Muscle of leg (tissue), 3 donors: ENCODE measurements at regions not wholly inside any gene's neighbourhood (a gene's known extent, or its start where the extent isn't known, plus 50 kb on each side); places are given as distances from the start of the nearest gene placed in this dataset.
A peak's percentile ranks its signal among the peaks of the same experiment; 100 is the strongest.

ENCODE experiments used
- DNase-seq: peaks from one replicate; pipeline ENCODE4 v3.0.0; 2013
- H3K27ac ChIP-seq: one replicate; pipeline ENCODE4 v1.5.1; 2013; ENCODE audit warnings: mild to moderate bottlenecking, low read length, control low read depth
- H3K27me3 ChIP-seq: one replicate; pipeline ENCODE4 v1.6.1; 2013; ENCODE audit warnings: low read length; ENCODE audit not compliant: control insufficient read depth, insufficient read depth
- H3K36me3 ChIP-seq: one replicate; pipeline ENCODE4 v1.6.1; 2013; ENCODE audit warnings: low read length; ENCODE audit not compliant: control insufficient read depth, insufficient read depth
- H3K4me1 ChIP-seq: one replicate; pipeline ENCODE4 v1.6.1; 2013; ENCODE audit warnings: low read length; ENCODE audit not compliant: control insufficient read depth, insufficient read depth
- H3K4me3 ChIP-seq: one replicate; pipeline ENCODE4 v1.5.1; 2013; ENCODE audit warnings: low read length, control low read depth
- H3K9me3 ChIP-seq: replicated peaks from 2 replicates; pipeline ENCODE4 v1.6.1; 2013; ENCODE audit warnings: low read depth, low read length; ENCODE audit not compliant: control insufficient read depth
- WGBS: methylation state at CpG from one replicate; pipeline ENCODE4 v1.1.5; 2013; ENCODE audit warnings: missing lambda C conversion rate; ENCODE audit not compliant: insufficient coverage; 5-methylcytosine and 5-hydroxymethylcytosine counted together

DNA sequence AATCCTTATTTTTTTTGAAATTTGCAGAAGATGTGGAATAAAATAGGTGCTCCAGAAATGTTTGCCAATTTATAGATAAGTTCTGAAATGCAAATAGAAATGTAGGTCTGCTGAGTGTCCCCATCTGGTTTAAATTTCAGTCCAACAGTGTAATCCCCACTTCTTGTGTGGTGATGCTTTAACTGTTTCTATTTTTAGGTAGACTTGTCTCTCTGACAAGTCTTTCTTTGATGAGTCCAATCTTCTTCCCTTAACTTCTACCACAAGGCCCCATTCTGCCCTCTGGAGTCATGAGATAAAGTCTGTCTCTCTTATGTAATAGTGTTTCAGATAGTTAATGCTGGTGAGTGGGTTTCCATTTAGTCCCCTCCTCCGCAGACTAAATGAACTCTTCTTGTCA lies 390.4 kb downstream of the RFC3 start:
- H3K9me3 ChIP-seq, result no peaks in the 10 kb centered on the region
- H3K4me1 ChIP-seq, result peaks cover 2% of the 10 kb centered on the region
- H3K27ac ChIP-seq, result no peak overlapping the region
- no peaks in the 10 kb centered on the region for H3K36me3 ChIP-seq
- no peak overlapping the region for H3K4me3 ChIP-seq
- DNase-seq, result peak; percentile 38
- WGBS, result no CpG with 5 or more reads among the region's 1 CpG
- no peaks in the 10 kb centered on the region for H3K27me3 ChIP-seq

DNA sequence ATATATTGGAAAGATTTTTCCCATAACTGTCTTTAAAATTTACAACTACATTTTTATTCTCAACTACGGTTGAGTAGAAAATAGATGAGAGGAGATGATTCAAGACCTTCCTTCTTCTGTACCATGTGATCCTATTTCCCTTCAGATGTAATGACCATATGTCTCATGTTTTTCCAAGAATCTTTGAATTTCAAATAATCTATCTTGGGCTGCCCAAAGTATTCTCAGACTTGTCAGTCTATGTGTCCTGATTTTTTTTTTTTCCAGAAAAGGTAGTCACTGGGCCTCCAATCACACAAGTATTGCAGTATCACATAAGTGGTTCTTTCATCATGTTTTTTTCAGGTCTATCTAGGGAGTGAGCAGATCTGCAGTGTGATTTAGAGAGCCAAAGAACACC lies 392.4 kb downstream of the RFC3 start:
- no CpG with 5 or more reads among the region's 1 CpG for WGBS
- no peaks in the 10 kb centered on the region for H3K9me3 ChIP-seq
- no peak for DNase-seq
- no peak overlapping the region for H3K4me3 ChIP-seq
- no peaks in the 10 kb centered on the region for H3K36me3 ChIP-seq
- no peaks in the 10 kb centered on the region for H3K27me3 ChIP-seq
- peaks cover 2% of the 10 kb centered on the region for H3K4me1 ChIP-seq
- no peak overlapping the region for H3K27ac ChIP-seq

DNA sequence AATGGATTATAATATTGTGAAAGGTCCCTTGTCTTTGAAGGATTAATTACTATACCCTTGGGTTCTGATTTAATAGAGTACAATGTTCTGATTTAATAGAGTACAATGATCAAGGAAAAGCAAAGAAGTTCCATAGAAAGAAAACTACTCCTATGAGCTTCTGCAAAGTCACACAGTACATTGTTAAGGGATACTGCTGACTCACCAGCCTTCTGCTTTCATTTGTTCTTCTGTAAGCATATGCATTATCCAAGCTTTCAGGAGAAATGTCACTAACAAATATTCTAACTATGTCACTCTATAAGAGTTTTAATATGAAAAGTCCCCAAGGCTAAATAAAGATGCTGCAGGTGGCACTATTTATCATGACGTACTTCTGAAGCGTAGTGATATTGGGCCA lies 396.7 kb downstream of the RFC3 start:
- no peak for DNase-seq
- H3K27me3 ChIP-seq, result no peaks in the 10 kb centered on the region
- WGBS, result 75% methylated on average over 2 of the region's 2 CpGs

DNA sequence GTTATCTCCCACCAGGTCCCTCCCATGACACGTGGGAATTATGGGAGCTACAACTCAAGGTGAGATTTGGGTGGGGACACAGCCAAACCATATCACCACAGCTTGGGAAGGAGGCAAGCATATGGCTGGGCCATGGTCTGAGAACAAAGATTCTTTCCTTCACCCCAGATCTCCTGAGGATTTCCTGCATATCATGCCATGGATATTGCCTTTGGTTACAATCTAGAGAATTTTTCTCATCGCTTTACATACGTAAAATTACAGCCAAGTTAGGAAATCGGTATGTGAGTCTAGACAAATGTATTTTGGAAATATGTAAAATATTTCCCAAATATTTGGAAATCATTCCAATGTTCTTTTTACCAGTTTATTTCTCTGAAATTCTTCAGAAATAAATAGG lies 398.3 kb downstream of the RFC3 start:
- Histone ChIP-seq H3K27ac (no peak overlapping the region), H3K4me3 (no peak overlapping the region), H3K27me3 (no peaks in the 10 kb centered on the region), H3K36me3 (no peaks in the 10 kb centered on the region), H3K4me1 (no peaks in the 10 kb centered on the region), H3K9me3 (no peaks in the 10 kb centered on the region)
- no CpG with 5 or more reads among the region's 4 CpGs for whole genome bisulfite sequencing
- peak; percentile 5 for DNase-seq

More for the DNA sequence above, 396.7 kb downstream of the RFC3 start:
- no peaks in the 10 kb centered on the region for H3K36me3 ChIP-seq
- H3K27ac ChIP-seq, result no peak overlapping the region
- no peak overlapping the region for H3K4me3 ChIP-seq
- no peaks in the 10 kb centered on the region for H3K9me3 ChIP-seq
- no peaks in the 10 kb centered on the region for H3K4me1 ChIP-seq

DNA sequence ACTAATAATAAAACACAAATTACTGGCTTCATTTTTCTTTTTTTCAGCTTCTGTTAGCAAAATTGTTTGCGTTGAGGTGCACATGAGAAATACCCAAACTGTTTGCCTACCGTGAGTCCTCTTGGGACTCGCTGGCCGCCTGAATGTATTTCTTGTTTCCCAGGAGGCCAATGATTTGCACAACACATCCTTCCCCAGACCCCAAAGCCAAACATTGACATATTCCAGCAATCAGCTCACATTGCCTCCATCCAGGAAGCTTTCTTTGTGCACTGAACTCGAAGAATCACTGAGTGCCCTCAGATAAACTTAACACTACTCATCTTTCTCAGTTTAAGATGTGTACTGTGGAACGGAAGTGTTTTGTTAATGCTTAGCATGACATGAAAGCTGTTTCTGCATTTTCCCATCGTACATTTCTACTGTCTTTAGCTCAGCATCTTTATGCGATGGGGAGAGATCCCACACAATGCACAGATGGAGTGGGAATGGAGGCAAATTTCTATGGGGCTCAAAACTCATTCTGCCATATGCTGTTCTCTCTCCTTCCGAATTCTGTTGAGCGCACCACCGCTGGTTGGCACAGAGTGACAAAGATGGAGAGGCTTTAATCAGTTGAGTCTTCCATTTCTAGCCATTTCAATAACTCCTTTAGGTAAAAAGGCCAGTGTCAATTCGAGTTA lies 399.5 kb downstream of the RFC3 start:
- Histone ChIP-seq H3K27ac (no peak overlapping the region), H3K27me3 (no peaks in the 10 kb centered on the region), H3K4me1 (no peaks in the 10 kb centered on the region), H3K9me3 (no peaks in the 10 kb centered on the region), H3K36me3 (no peaks in the 10 kb centered on the region), H3K4me3 (no peak overlapping the region)
- no peak for DNase-seq
- 77% methylated on average over 4 of the region's 12 CpGs for WGBS

DNA sequence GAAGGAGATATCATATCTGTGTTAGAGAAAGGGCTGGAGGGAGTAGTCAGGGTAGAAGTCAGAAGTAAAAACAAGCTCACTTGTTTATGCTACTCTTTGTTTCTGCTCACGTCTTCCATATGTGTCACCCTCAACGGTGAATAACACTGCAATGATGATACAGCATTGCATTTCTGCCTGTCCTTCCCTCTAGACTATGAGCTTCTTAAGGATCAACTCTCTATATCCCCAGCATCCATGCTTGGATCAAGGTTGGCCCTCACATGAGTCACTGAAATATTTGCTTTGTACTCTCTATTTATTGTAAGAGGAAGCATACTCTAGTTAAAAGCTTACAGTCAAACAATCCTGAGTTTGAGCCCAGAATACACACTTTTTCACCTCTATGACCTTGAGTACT lies 406.0 kb downstream of the RFC3 start:
- Histone ChIP-seq H3K27me3 (no peaks in the 10 kb centered on the region), H3K9me3 (no peaks in the 10 kb centered on the region), H3K36me3 (no peaks in the 10 kb centered on the region), H3K27ac (no peak overlapping the region), H3K4me1 (no peaks in the 10 kb centered on the region), H3K4me3 (no peak overlapping the region)
- 85% methylated on average over 2 of the region's 2 CpGs for WGBS
- no peak for DNase-seq

DNA sequence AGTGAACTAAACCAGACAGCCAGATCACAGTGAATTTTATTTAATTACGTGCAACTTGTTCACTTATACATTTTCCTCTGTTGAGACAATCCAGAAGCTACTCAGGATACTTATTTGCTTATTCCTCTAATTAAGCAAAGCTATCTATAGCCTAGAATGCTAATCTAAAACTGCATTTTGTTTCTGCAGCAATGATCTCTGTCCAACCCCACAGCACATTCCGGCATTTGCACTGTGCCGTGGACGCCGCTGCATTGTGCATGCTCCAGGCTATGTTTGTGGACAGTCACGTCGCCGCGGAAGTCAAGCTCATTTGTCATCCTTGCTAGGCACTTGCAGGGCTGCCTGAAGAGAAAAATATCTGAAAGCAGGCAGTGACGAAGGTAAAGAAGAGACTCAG lies 406.9 kb downstream of the RFC3 start:
- DNase-seq, result no peak
- Histone ChIP-seq H3K4me3 (no peak overlapping the region), H3K9me3 (no peaks in the 10 kb centered on the region), H3K27me3 (no peaks in the 10 kb centered on the region), H3K36me3 (no peaks in the 10 kb centered on the region), H3K4me1 (no peaks in the 10 kb centered on the region), H3K27ac (no peak overlapping the region)
- WGBS, result 87% methylated on average over 10 of the region's 10 CpGs

DNA sequence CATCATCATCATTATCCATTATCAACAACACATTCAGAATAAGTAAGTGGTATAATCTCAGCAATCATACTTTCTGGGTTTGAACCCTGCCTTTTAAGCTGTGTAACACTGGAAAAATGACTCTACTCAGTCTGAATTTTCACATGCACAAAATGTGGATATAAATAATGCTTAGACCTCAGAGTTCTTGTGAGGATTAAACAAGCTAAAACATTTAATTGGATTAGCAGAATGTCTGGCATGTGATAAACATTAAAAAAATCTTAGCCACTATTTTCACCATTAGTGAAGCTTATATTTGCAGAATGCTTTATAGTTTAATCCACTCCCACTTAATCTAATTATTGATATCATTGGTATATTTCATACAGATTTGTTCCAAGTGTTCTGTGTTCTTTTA lies 412.3 kb downstream of the RFC3 start:
- H3K27me3 ChIP-seq, result no peaks in the 10 kb centered on the region
- H3K4me1 ChIP-seq, result no peaks in the 10 kb centered on the region
- no peak overlapping the region for H3K4me3 ChIP-seq
- no peak for DNase-seq
- H3K9me3 ChIP-seq, result no peaks in the 10 kb centered on the region
- no peak overlapping the region for H3K27ac ChIP-seq
- H3K36me3 ChIP-seq, result no peaks in the 10 kb centered on the region

DNA sequence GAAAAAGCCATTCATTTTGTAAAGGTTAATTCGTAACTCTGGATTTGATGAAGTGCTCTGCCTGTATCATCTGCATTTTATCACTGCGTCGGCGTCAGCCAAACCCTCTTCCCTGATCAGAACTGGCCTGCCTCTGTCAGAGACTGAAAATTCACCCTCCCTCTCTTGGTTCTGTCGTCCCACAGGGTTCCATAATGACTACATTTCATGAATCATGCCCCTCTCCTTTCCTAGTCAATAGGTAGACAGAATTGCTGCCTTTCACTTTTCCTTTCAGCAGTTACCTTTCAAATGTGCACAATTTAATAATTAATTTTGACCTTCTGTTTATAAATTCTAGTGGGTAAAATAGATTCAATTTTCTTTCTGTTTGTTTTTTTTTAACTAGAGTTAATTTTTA lies 423.4 kb downstream of the RFC3 start:
- H3K4me1 ChIP-seq, result no peaks in the 10 kb centered on the region
- no peaks in the 10 kb centered on the region for H3K36me3 ChIP-seq
- H3K9me3 ChIP-seq, result peaks cover 4% of the 10 kb centered on the region
- DNase-seq, result no peak
- H3K27ac ChIP-seq, result no peak overlapping the region
- H3K27me3 ChIP-seq, result no peaks in the 10 kb centered on the region
- no peak overlapping the region for H3K4me3 ChIP-seq
- 75% methylated on average over 5 of the region's 5 CpGs for WGBS

DNA sequence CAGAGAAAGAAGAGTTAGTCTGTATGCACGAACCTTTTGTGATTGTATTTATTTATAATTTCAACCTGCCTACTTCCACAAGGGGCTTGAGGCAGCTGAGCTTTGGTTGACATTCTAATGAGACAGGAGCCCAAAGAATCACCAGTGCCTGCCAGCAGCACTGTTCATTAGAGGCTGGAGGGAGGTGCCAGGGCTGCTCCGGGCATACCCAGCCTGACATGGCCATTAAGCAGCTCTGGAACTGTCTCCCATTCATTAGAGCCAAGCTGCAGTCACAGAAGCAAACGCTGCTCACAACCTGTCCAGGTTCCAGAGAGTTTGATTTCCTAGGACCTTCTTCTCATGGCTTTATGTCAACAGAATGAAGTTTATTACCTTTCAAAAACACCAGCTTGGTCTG lies 425.5 kb downstream of the RFC3 start:
- Histone ChIP-seq H3K27me3 (no peaks in the 10 kb centered on the region), H3K27ac (no peak overlapping the region), H3K36me3 (no peaks in the 10 kb centered on the region), H3K4me3 (no peak overlapping the region), H3K4me1 (no peaks in the 10 kb centered on the region), H3K9me3 (peaks cover 4% of the 10 kb centered on the region)
- WGBS, result 54% methylated on average over 1 of the region's 3 CpGs
- no peak for DNase-seq

DNA sequence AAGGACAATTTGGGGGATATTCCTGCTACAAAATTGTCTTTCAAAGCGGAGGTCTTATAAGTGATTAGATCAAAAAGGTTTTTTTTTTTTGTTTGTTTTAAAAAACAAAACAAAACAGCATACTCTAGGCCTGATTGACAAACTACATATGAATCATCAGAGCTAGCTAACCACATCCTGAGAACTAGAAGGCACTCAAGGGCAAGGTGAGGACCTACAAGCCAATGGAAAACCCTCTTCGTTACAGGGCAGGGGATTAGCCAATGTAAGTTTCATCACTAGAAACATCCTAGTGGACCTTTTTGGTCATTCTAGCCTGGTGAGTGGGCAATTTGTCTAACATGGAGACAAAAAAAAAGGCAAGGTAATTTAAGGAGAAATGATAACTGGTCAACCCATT lies 428.6 kb downstream of the RFC3 start:
- Histone ChIP-seq H3K27ac (no peak overlapping the region), H3K36me3 (no peaks in the 10 kb centered on the region), H3K4me3 (no peak overlapping the region), H3K4me1 (no peaks in the 10 kb centered on the region), H3K9me3 (no peaks in the 10 kb centered on the region), H3K27me3 (no peaks in the 10 kb centered on the region)
- WGBS, result no CpG with 5 or more reads among the region's 2 CpGs
- no peak for DNase-seq
